Naive thymus-derived CD8-positive, alpha-beta T cell (primary cell): ENCODE measurements at regions not wholly inside any gene's neighbourhood (a gene's known extent, or its start where the extent isn't known, plus 50 kb on each side); places are given as distances from the start of the nearest gene placed in this dataset.

Source experiments
- ATAC-seq, 2 donors: fragments of 150-1000 bp; cut with Tn5 transposase in 1 of 2; sonication (Bioruptor Pico), chemical (Tn5 transposase) in 1 of 2; 1 replicate in 1 of 2; 2 replicates in 1 of 2; pipeline ENCODE4 v1.10.0; 2021; ENCODE audit warnings: mild to moderate bottlenecking in 2 of 2, moderate library complexity in 2 of 2
- POLR2A ChIA-PET: fragments of 350-600 bp; sonication (Branson Sonifier 250); formaldehyde crosslinking; loops from one replicate; lab custom pipeline; 2021; ENCODE audit warnings: antibody characterized with exemption; lab: Charles Lee
- DNase-seq, 10 donors: peaks; one replicate each; pipeline versions ENCODE4 v3.0.0 to v3.0.0-alpha.2; 2020 to 2022
- H3K27ac Mint-ChIP-seq, 10 donors: one replicate each; pipeline ENCODE4 v1.8.0; 2020 to 2022; ENCODE audit warnings: mild to moderate bottlenecking in 10 of 10, mixed read lengths in 10 of 10, moderate library complexity in 4 of 10, inconsistent platforms in 1 of 10
- H3K27me3 Mint-ChIP-seq, 5 donors: one replicate each; pipeline ENCODE4 v1.8.0; 2021 to 2022; ENCODE audit warnings: mixed read lengths in 5 of 5
- H3K36me3 Mint-ChIP-seq, 3 donors: one replicate each; pipeline ENCODE4 v1.8.0; 2020 to 2022; ENCODE audit warnings: mixed read lengths in 3 of 3, mild to moderate bottlenecking in 2 of 3, inconsistent platforms in 1 of 3
- H3K4me1 Mint-ChIP-seq, 4 donors: one replicate each; pipeline ENCODE4 v1.8.0; 2021 to 2022; ENCODE audit warnings: mixed read lengths in 4 of 4
- H3K4me3 Mint-ChIP-seq, 10 donors: one replicate each; pipeline ENCODE4 v1.8.0; 2020 to 2022; ENCODE audit warnings: mild to moderate bottlenecking in 10 of 10, mixed read lengths in 10 of 10, moderate library complexity in 6 of 10, inconsistent platforms in 1 of 10
- H3K9me3 Mint-ChIP-seq, 9 donors: one replicate each; pipeline ENCODE4 v1.8.0; 2020 to 2022; ENCODE audit warnings: mixed read lengths in 9 of 9, mild to moderate bottlenecking in 3 of 9, inconsistent platforms in 1 of 9, moderate library complexity in 1 of 9

GRCh38 chr3:28667646-28668621 lies 319.3 kb upstream of the AZI2 start:
- POLR2A ChIA-PET, result no interaction called here
- Mint-ChIP-seq H3K27me3 (peaks cover 2 to 8% (median 5%) of the 10 kb centered on the region in 5 donors), H3K36me3 (no peaks in the 10 kb centered on the region), H3K9me3 (no peaks in the 10 kb centered on the region), H3K4me3 (no peak overlapping the region), H3K4me1 (no peaks in the 10 kb centered on the region), H3K27ac (no peak overlapping the region)
- no peak for ATAC-seq
- DNase-seq, result peak in 8 of 10 donors; percentile 2 to 31 (median 18)

GRCh38 chr3:28669870-28670269 lies 321.2 kb upstream of the AZI2 start:
- H3K27me3 Mint-ChIP-seq, result peaks cover 2 to 8% (median 5%) of the 10 kb centered on the region in 5 donors
- H3K4me3 Mint-ChIP-seq, result no peak overlapping the region
- H3K4me1 Mint-ChIP-seq, result no peaks in the 10 kb centered on the region
- no peak for ATAC-seq
- POLR2A ChIA-PET, result no interaction called here
- DNase-seq, result no peak
- no peaks in the 10 kb centered on the region for H3K36me3 Mint-ChIP-seq
- H3K9me3 Mint-ChIP-seq, result no peaks in the 10 kb centered on the region
- H3K27ac Mint-ChIP-seq, result no peak overlapping the region

GRCh38 chr3:28672406-28672805 lies 323.8 kb upstream of the AZI2 start:
- POLR2A ChIA-PET, result no interaction called here
- peaks cover 0 to 10% (median 0%) of the 10 kb centered on the region in 9 donors for H3K9me3 Mint-ChIP-seq
- peaks cover 5 to 8% (median 6%) of the 10 kb centered on the region in 5 donors for H3K27me3 Mint-ChIP-seq
- H3K4me1 Mint-ChIP-seq, result no peaks in the 10 kb centered on the region
- H3K27ac Mint-ChIP-seq, result no peak overlapping the region
- no peaks in the 10 kb centered on the region for H3K36me3 Mint-ChIP-seq
- no peak for DNase-seq
- H3K4me3 Mint-ChIP-seq, result no peak overlapping the region
- ATAC-seq, result no peak

GRCh38 chr3:28673446-28673845 lies 324.8 kb upstream of the AZI2 start:
- peaks cover 4 to 8% (median 6%) of the 10 kb centered on the region in 5 donors for H3K27me3 Mint-ChIP-seq
- DNase-seq (no peak), ATAC-seq (no peak)
- peaks cover 0 to 10% (median 0%) of the 10 kb centered on the region in 9 donors for H3K9me3 Mint-ChIP-seq
- H3K4me3 Mint-ChIP-seq, result no peak overlapping the region
- H3K4me1 Mint-ChIP-seq, result no peaks in the 10 kb centered on the region
- H3K36me3 Mint-ChIP-seq, result no peaks in the 10 kb centered on the region
- POLR2A ChIA-PET, result no interaction called here
- no peak overlapping the region for H3K27ac Mint-ChIP-seq

- H3K9me3 Mint-ChIP-seq, result peaks cover 0 to 10% (median 2%) of the 10 kb centered on the region in 9 donors
- H3K4me1 Mint-ChIP-seq, result no peaks in the 10 kb centered on the region
- peaks cover 4 to 8% (median 6%) of the 10 kb centered on the region in 5 donors for H3K27me3 Mint-ChIP-seq
- POLR2A ChIA-PET, result no interaction called here
- DNase-seq (no peak), ATAC-seq (no peak)
- no peak overlapping the region for H3K4me3 Mint-ChIP-seq
- no peaks in the 10 kb centered on the region for H3K36me3 Mint-ChIP-seq
- no peak overlapping the region for H3K27ac Mint-ChIP-seq
Observed at GRCh38 chr3:28674212-28674611, 325.6 kb upstream of the AZI2 start.

GRCh38 chr3:28677581-28677980 lies 329.0 kb upstream of the AZI2 start:
- Mint-ChIP-seq H3K4me3 (no peak overlapping the region), H3K36me3 (no peaks in the 10 kb centered on the region), H3K27me3 (peaks cover 0 to 5% (median 4%) of the 10 kb centered on the region in 5 donors), H3K4me1 (no peaks in the 10 kb centered on the region), H3K27ac (no peak overlapping the region), H3K9me3 (peaks cover 0 to 10% (median 2%) of the 10 kb centered on the region in 9 donors)
- POLR2A ChIA-PET, result no interaction called here
- ATAC-seq (no peak), DNase-seq (no peak)

- peaks cover 0 to 5% (median 4%) of the 10 kb centered on the region in 5 donors for H3K27me3 Mint-ChIP-seq
- H3K27ac Mint-ChIP-seq, result no peak overlapping the region
Observed at GRCh38 chr3:28678086-28678485, 329.5 kb upstream of the AZI2 start.

GRCh38 chr3:28680050-28680449 lies 331.4 kb upstream of the AZI2 start:
- Mint-ChIP-seq H3K36me3 (no peaks in the 10 kb centered on the region), H3K27ac (no peak overlapping the region), H3K27me3 (peaks cover 0 to 12% (median 4%) of the 10 kb centered on the region in 5 donors), H3K4me3 (no peak overlapping the region), H3K9me3 (peaks cover 0 to 10% (median 2%) of the 10 kb centered on the region in 9 donors), H3K4me1 (no peaks in the 10 kb centered on the region)
- no peak for DNase-seq
- POLR2A ChIA-PET, result no interaction called here
- ATAC-seq, result no peak

More at GRCh38 chr3:28678086-28678485, 329.5 kb upstream of the AZI2 start:
- no peak for DNase-seq
- Mint-ChIP-seq H3K4me1 (no peaks in the 10 kb centered on the region), H3K36me3 (no peaks in the 10 kb centered on the region), H3K9me3 (peaks cover 0 to 10% (median 2%) of the 10 kb centered on the region in 9 donors), H3K4me3 (no peak overlapping the region)
- POLR2A ChIA-PET, result no interaction called here
- ATAC-seq, result no peak

- Mint-ChIP-seq H3K4me1 (no peaks in the 10 kb centered on the region), H3K27ac (no peak overlapping the region), H3K27me3 (peaks cover 0 to 12% (median 2%) of the 10 kb centered on the region in 5 donors), H3K36me3 (no peaks in the 10 kb centered on the region), H3K9me3 (peaks cover 0 to 6% (median 0%) of the 10 kb centered on the region in 9 donors), H3K4me3 (no peak overlapping the region)
- ATAC-seq (no peak), DNase-seq (no peak)
- POLR2A ChIA-PET, result no interaction called here
Observed at GRCh38 chr3:28682121-28682520, 333.5 kb upstream of the AZI2 start.

GRCh38 chr3:28690176-28690575 lies 341.6 kb upstream of the AZI2 start:
- DNase-seq, result no peak
- H3K36me3 Mint-ChIP-seq, result no peaks in the 10 kb centered on the region
- no peak overlapping the region for H3K27ac Mint-ChIP-seq
- no peak for ATAC-seq
- POLR2A ChIA-PET, result no interaction called here
- H3K27me3 Mint-ChIP-seq, result peaks cover 0 to 9% (median 2%) of the 10 kb centered on the region in 5 donors
- no peak overlapping the region for H3K4me3 Mint-ChIP-seq
- H3K9me3 Mint-ChIP-seq, result peaks cover 0 to 8% (median 0%) of the 10 kb centered on the region in 9 donors
- no peaks in the 10 kb centered on the region for H3K4me1 Mint-ChIP-seq

GRCh38 chr3:28698706-28699105 lies 350.1 kb upstream of the AZI2 start:
- ATAC-seq, result no peak
- Mint-ChIP-seq H3K9me3 (peaks cover 0 to 6% (median 0%) of the 10 kb centered on the region in 9 donors), H3K36me3 (no peaks in the 10 kb centered on the region), H3K27me3 (peaks cover 0 to 5% (median 0%) of the 10 kb centered on the region in 5 donors), H3K27ac (no peak overlapping the region), H3K4me1 (no peaks in the 10 kb centered on the region), H3K4me3 (no peak overlapping the region)
- no peak for DNase-seq
- POLR2A ChIA-PET, result no interaction called here

- H3K9me3 Mint-ChIP-seq, result peaks cover 0 to 8% (median 0%) of the 10 kb centered on the region in 9 donors
- no peaks in the 10 kb centered on the region for H3K4me1 Mint-ChIP-seq
- ATAC-seq (no peak), DNase-seq (no peak)
- H3K27me3 Mint-ChIP-seq, result peaks cover 0 to 5% (median 0%) of the 10 kb centered on the region in 5 donors
- POLR2A ChIA-PET, result no interaction called here
- H3K36me3 Mint-ChIP-seq, result no peaks in the 10 kb centered on the region
- H3K4me3 Mint-ChIP-seq, result no peak overlapping the region
- H3K27ac Mint-ChIP-seq, result no peak overlapping the region
Observed at GRCh38 chr3:28699283-28699682, 350.7 kb upstream of the AZI2 start.

GRCh38 chr3:28700728-28701127 lies 352.1 kb upstream of the AZI2 start:
- POLR2A ChIA-PET, result no interaction called here
- Mint-ChIP-seq H3K36me3 (no peaks in the 10 kb centered on the region), H3K27me3 (peaks cover 0 to 5% (median 0%) of the 10 kb centered on the region in 5 donors), H3K9me3 (peaks cover 0 to 8% (median 0%) of the 10 kb centered on the region in 9 donors), H3K27ac (no peak overlapping the region), H3K4me3 (no peak overlapping the region), H3K4me1 (no peaks in the 10 kb centered on the region)
- no peak for ATAC-seq
- no peak for DNase-seq
